ENCODE measurements at regions not wholly inside any gene's neighbourhood (a gene's known extent, or its start where the extent isn't known, plus 50 kb on each side); places are given as distances from the start of the nearest gene placed in this dataset.

GRCh38 chr13:74227476-74228158, 93.4 kb upstream of the KLF12 start:
- TF ChIP-seq CTCF (IDR thresholded peaks at IDR 0.05) (no peak), POLR2A (IDR thresholded peaks at IDR 0.05) (no peak), EP300 (IDR thresholded peaks at IDR 0.05) (no peak)

Measured in ovary (tissue), 3 donors.